ENCODE measurements at regions not wholly inside any gene's neighbourhood (a gene's known extent, or its start where the extent isn't known, plus 50 kb on each side); places are given as distances from the start of the nearest gene placed in this dataset.

- TF ChIP-seq, protein P1, sequence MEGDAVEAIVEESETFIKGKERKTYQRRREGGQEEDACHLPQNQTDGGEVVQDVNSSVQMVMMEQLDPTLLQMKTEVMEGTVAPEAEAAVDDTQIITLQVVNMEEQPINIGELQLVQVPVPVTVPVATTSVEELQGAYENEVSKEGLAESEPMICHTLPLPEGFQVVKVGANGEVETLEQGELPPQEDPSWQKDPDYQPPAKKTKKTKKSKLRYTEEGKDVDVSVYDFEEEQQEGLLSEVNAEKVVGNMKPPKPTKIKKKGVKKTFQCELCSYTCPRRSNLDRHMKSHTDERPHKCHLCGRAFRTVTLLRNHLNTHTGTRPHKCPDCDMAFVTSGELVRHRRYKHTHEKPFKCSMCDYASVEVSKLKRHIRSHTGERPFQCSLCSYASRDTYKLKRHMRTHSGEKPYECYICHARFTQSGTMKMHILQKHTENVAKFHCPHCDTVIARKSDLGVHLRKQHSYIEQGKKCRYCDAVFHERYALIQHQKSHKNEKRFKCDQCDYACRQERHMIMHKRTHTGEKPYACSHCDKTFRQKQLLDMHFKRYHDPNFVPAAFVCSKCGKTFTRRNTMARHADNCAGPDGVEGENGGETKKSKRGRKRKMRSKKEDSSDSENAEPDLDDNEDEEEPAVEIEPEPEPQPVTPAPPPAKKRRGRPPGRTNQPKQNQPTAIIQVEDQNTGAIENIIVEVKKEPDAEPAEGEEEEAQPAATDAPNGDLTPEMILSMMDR (IDR thresholded peaks at IDR 0.05): no peak
- TF ChIP-seq GABPA (IDR thresholded peaks at IDR 0.05; ENCODE audit: low read depth): no peak
- TF ChIP-seq FOXM1 (IDR thresholded peaks at IDR 0.05; ENCODE audit: low read depth): no peak
- TF ChIP-seq MXI1 (IDR thresholded peaks at IDR 0.05; ENCODE audit: low read depth, low read length): no peak
- no peak for TF ChIP-seq RCOR1 (IDR thresholded peaks at IDR 0.05; ENCODE audit: low read length)
- TF ChIP-seq RFX5 (IDR thresholded peaks at IDR 0.05; ENCODE audit: low read length): no peak
- no peak for TF ChIP-seq POLR2AphosphoS5 (IDR thresholded peaks at IDR 0.05; ENCODE audit: low read depth, low read length)
- TF ChIP-seq TEAD4 (IDR thresholded peaks at IDR 0.05; ENCODE audit: borderline replicate concordance, insufficient read depth): no peak
- TF ChIP-seq EP300 (IDR thresholded peaks at IDR 0.05; ENCODE audit: borderline replicate concordance in 1 of 2, low read depth in 1 of 2, low read length in 1 of 2): no peak
- TF ChIP-seq ZBTB33 (IDR thresholded peaks at IDR 0.05; ENCODE audit: borderline replicate concordance, low read depth): no peak
- TF ChIP-seq ELF1 (IDR thresholded peaks at IDR 0.05): no peak
- TF ChIP-seq SMC3 (IDR thresholded peaks at IDR 0.05; ENCODE audit: low read depth, low read length): no peak
These were observed 61.3 kb upstream of the ATXN1 start for GRCh38 chr6:16822529-16822928.
